Head of caudate nucleus (tissue), 42 donors: ENCODE measurements at regions not wholly inside any gene's neighbourhood (a gene's known extent, or its start where the extent isn't known, plus 50 kb on each side); places are given as distances from the start of the nearest gene placed in this dataset.
A peak's percentile ranks its signal among the peaks of the same experiment; 100 is the strongest.

Experiments
- DNase-seq, 42 donors: peaks; one replicate each; pipeline versions ENCODE4 v3.0.0 to v3.0.0-alpha.2; 2020 to 2021; ENCODE audit warnings: mixed read lengths in 7 of 42
- intact Hi-C: fragments of 100-400 bp; cut with DNase I; formaldehyde crosslinking; loops from one replicate; pipeline ENCODE4 v1.15.0; 2022

GRCh38 chr12:22740656-22741355 is 115.8 kb downstream of the ETNK1 start:
- no peak for DNase-seq

GRCh38 chr12:22743700-22744099 is 118.7 kb downstream of the ETNK1 start:
- no peak for DNase-seq
- intact Hi-C loops: no loop called here

More at GRCh38 chr12:22740656-22741355, 115.8 kb downstream of the ETNK1 start:
- intact Hi-C loops: no loop called here

DNA sequence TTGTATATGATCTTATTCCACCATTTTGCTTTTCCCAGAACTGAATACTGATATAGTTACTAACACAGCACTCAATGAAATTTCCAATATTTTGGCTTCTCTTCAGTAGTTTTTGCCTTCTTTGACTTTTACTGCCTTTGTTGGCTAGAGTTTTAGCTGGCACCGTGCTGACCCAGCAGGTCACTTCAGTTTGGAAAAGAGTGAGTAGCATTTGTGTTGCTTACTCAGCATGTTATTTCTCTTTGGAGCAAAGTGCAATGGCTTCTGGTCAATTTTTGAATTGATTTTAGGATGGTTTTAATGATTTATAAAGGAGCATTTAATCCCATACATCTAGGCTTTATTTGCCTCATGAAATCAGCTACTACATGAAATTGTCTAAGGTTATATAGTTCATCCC is 119.2 kb downstream of the ETNK1 start:
- intact Hi-C loops: no loop called here
- DNase-seq: no peak

GRCh38 chr12:22746720-22747119 is 121.7 kb downstream of the ETNK1 start:
- intact Hi-C loops: no loop called here
- no peak for DNase-seq

- intact Hi-C loops: no loop called here
- DNase-seq: peak in 1 of 42 donors; percentile 5
These were observed 130.7 kb downstream of the ETNK1 start for GRCh38 chr12:22755629-22756028.

- intact Hi-C loops: no loop called here
- no peak for DNase-seq
These were observed 135.1 kb downstream of the ETNK1 start for GRCh38 chr12:22759769-22760674.

DNA sequence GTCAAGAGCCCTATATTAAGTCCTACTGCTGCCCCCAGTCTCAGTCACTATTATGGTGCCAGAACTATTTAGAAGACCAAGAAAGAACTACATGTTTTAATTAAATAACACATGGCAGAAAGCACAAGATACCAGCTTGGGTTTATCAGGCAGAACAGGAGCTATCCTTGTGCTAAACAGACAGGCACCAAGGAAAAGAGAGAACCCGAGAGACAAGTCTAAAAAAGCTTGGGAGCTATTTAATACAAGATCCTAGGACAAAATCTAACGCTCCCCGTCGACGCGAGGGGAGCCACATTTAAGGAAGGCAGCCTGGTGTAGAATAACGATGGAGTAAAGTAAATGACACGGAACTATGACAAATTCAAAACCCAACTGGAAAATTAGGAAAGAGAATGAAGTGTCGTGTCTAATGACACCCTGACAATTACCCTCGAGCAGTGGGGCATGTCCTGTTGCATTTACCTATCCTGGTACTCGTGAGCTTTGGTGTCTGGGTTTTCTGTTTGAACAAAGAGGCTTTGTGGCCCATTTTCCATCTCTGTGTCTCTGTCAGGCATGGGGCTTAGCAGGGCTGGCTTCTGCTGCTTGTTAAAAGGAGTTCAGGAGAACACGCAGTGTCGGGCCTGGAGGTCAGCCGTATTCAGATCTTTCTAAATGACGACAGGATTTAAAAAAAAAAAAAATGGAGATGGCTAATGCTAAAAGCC is 140.6 kb downstream of the ETNK1 start:
- intact Hi-C loops: no loop called here
- peak in 5 of 42 donors; percentile 4 to 28 (median 12) for DNase-seq

GRCh38 chr12:22766911-22767420 is 142.0 kb downstream of the ETNK1 start:
- no peak for DNase-seq
- intact Hi-C loops: no loop called here

GRCh38 chr12:22781339-22781738 is 156.4 kb downstream of the ETNK1 start:
- intact Hi-C loops: no loop called here
- no peak for DNase-seq

GRCh38 chr12:22787557-22787956 is 162.6 kb downstream of the ETNK1 start:
- intact Hi-C loops: no loop called here
- DNase-seq: no peak

GRCh38 chr12:22788913-22789312 is 163.9 kb downstream of the ETNK1 start:
- intact Hi-C loops: no loop called here
- no peak for DNase-seq

DNA sequence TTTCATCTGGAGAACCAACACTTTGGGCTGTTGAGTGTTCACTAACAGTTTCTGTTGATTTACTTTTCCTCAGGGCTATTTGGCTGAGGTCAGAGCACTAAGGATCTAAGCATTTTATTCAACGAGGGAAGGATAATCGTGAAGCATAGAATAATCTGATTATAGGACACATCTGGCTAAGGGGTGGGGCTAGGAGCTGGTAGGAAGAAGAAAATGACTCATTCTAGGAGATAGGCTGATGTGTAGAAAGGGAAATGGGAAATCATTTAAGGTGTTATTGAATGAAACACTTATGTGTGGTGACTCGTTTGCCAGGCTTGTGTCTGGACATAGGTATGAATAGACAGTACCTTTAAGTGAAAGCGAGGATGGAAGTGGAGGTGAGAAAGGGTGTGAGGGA is 167.2 kb downstream of the ETNK1 start:
- no peak for DNase-seq
- intact Hi-C loops: no loop called here

- intact Hi-C loops: no loop called here
- DNase-seq: no peak
These were observed 169.0 kb downstream of the ETNK1 start for GRCh38 chr12:22794017-22794416.

DNA sequence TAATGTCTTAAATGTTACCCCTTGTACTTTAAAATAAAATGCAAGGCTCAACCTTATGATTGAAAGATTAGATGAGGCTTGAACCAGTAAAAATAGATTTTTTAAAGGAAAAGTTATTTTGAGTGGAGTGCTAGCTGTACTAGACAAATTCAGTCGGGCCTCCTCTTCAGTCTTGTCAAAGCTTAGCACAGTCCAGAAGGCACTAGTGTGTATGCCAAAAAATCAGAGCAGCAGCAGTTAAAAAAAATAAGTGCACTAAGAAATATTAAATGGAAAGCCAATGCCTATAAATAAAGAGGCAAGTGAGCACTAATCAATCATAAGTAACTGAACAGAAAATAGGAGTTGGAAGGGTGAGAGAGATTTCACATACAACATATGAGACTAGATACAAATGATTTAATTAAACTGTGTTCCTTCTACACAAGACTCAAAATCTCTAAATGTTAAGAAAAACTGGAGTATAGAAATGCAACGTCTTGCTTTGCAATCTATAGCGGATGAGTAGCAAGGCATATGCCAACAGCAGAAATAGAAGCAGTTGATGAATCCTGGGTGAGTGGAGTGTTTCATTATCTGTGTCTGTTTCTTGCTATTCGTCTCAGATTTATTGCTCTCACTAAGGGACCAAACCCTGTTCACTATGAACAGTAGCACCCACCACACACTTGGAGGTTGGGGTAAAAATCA is 172.1 kb downstream of the ETNK1 start:
- DNase-seq: no peak
- intact Hi-C loops: no loop called here

- no peak for DNase-seq
- intact Hi-C loops: no loop called here
These were observed 172.7 kb downstream of the ETNK1 start for GRCh38 chr12:22797701-22798100.

DNA sequence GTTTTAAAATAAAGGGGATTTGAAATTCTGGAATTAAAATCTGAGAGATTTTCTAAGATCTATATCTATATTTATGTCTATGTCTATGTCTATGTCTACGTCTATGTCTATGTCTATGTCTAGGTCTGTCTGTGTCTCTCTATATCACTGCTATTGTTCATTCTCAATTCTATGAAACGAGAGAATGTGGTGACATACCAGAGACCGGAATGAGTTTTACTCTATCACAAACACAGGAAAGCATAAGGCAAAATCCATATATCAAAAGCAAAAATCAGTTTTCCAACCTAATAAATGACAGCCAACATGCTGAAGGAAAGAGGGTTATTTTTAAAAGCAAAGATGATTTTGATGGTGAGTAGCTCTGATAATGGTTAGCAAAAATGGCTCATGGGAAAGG is 173.1 kb downstream of the ETNK1 start:
- intact Hi-C loops: no loop called here
- no peak for DNase-seq

- intact Hi-C loops: no loop called here
- no peak for DNase-seq
These were observed 174.5 kb downstream of the ETNK1 start for GRCh38 chr12:22799503-22799902.

DNA sequence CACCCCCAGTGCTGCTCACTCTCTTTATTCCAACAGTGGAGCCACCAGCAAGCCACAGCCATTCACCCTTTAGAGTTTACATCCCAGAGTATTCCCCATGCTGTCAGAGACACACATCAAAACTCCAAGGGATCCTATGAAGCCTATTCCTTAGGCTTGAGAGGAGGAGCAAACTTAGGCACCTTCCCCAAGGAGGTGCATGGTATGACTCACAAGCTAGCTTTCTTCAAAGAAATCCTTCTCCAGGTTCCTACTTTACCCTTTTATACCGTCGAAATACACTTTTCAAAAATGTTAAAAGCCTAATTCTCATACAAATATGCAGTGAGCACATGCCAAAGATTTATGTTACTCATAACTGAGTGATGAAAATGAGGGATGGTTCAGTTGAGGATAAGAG is 175.4 kb downstream of the ETNK1 start:
- intact Hi-C loops: no loop called here
- DNase-seq: no peak
